ENCODE measurements at regions not wholly inside any gene's neighbourhood (a gene's known extent, or its start where the extent isn't known, plus 50 kb on each side); places are given as distances from the start of the nearest gene placed in this dataset.

DNA sequence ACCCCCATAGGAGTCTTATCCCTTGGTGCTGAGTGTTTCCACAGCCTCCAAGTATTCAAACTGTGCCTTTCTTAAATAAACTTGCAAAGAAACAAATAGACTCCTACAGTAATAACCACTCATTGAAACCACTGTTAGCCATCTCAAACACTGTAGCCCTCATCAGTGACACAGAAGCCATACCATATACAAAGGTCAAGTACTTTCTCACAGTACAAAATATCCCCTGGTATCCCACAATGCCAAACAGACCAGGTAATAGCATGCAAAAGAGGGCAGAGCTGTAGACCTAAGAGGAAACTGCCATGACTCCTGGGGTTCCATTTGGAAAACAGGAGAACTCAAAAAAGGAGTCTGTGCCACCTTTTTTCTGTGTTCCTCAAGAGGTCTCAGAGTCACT, 173.8 kb upstream of the PPP1R2C start:
- TF ChIP-seq, protein P1, sequence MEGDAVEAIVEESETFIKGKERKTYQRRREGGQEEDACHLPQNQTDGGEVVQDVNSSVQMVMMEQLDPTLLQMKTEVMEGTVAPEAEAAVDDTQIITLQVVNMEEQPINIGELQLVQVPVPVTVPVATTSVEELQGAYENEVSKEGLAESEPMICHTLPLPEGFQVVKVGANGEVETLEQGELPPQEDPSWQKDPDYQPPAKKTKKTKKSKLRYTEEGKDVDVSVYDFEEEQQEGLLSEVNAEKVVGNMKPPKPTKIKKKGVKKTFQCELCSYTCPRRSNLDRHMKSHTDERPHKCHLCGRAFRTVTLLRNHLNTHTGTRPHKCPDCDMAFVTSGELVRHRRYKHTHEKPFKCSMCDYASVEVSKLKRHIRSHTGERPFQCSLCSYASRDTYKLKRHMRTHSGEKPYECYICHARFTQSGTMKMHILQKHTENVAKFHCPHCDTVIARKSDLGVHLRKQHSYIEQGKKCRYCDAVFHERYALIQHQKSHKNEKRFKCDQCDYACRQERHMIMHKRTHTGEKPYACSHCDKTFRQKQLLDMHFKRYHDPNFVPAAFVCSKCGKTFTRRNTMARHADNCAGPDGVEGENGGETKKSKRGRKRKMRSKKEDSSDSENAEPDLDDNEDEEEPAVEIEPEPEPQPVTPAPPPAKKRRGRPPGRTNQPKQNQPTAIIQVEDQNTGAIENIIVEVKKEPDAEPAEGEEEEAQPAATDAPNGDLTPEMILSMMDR (IDR thresholded peaks at IDR 0.05), result no peak
- TF ChIP-seq EZH2 (IDR thresholded peaks at IDR 0.05; ENCODE audit: borderline replicate concordance, insufficient read depth, low read depth, low read length, poor library complexity, severe bottlenecking), result no peak

Data from B cell (primary cell).